ENCODE measurements at regions not wholly inside any gene's neighbourhood (a gene's known extent, or its start where the extent isn't known, plus 50 kb on each side); places are given as distances from the start of the nearest gene placed in this dataset.

DNA sequence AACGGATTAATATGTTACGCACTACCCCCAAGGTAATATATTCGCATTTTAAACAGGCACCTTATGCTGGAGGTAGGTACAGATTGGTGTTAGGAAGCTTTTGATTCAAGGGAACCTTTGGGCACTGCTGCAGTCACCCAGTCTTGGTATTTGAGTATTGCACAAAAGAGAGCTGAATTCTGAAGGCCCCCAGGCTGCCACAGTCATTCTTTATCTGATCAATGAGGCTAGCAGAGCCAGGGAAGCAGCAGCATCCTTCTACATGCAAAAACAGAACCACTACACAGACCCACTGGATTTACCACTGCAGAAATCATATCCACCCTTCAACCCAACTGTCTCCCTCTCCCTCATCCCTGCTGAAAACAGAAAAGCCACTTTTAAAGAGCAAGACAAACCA lies 121.2 kb upstream of the GRIN3A start (continued):
- TF ChIP-seq EP300 (IDR thresholded peaks at IDR 0.05; ENCODE audit: borderline replicate concordance in 1 of 2, low read depth in 1 of 2, low read length in 1 of 2), result no peak
- TF ChIP-seq USF1 (IDR thresholded peaks at IDR 0.05; ENCODE audit: borderline replicate concordance, low read depth), result no peak
- TF ChIP-seq, protein P1, sequence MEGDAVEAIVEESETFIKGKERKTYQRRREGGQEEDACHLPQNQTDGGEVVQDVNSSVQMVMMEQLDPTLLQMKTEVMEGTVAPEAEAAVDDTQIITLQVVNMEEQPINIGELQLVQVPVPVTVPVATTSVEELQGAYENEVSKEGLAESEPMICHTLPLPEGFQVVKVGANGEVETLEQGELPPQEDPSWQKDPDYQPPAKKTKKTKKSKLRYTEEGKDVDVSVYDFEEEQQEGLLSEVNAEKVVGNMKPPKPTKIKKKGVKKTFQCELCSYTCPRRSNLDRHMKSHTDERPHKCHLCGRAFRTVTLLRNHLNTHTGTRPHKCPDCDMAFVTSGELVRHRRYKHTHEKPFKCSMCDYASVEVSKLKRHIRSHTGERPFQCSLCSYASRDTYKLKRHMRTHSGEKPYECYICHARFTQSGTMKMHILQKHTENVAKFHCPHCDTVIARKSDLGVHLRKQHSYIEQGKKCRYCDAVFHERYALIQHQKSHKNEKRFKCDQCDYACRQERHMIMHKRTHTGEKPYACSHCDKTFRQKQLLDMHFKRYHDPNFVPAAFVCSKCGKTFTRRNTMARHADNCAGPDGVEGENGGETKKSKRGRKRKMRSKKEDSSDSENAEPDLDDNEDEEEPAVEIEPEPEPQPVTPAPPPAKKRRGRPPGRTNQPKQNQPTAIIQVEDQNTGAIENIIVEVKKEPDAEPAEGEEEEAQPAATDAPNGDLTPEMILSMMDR (IDR thresholded peaks at IDR 0.05), result no peak
- no peak for TF ChIP-seq SMC3 (IDR thresholded peaks at IDR 0.05; ENCODE audit: low read depth, low read length)

GRCh38 chr9:101858026-101858425 lies 119.6 kb upstream of the GRIN3A start:
- ChIA-PET CTCF (no interaction called here), POLR2A (no interaction called here)
- Histone ChIP-seq H3K4me3 (ENCODE audit: low read depth in 2 of 2, low read length in 1 of 2) (no peak overlapping the region), H3K79me2 (ENCODE audit: insufficient read depth) (no peaks in the 10 kb centered on the region), H3K4me1 (ENCODE audit: control insufficient read depth in 1 of 2, insufficient read depth in 2 of 2, low read depth in 1 of 2, low read length in 1 of 2) (no peaks in the 10 kb centered on the region), H3K36me3 (replicated peaks in 1 of 2; ENCODE audit: control insufficient read depth in 1 of 2, insufficient read depth in 2 of 2, low read length in 1 of 2) (no peaks in the 10 kb centered on the region), H3K9me2 (no peaks in the 10 kb centered on the region), H4K20me1 (ENCODE audit: insufficient read depth) (no peaks in the 10 kb centered on the region), H3K27ac (ENCODE audit: low read depth in 2 of 2, low read length in 1 of 2) (no peak overlapping the region), H3K27me3 (ENCODE audit: insufficient read depth) (no peaks in the 10 kb centered on the region), H2AFZ (ENCODE audit: low read depth) (no peak overlapping the region), H3K9me3 (no peaks in the 10 kb centered on the region), H3K4me2 (no peak overlapping the region), H3K9ac (no peak overlapping the region), H3F3A (replicated peaks; ENCODE audit: insufficient read depth) (no peaks in the 10 kb centered on the region)
- no peak for DNase-seq
- TF ChIP-seq TEAD4 (IDR thresholded peaks at IDR 0.05; ENCODE audit: borderline replicate concordance, insufficient read depth) (no peak), MXI1 (IDR thresholded peaks at IDR 0.05; ENCODE audit: low read depth, low read length) (no peak), NRF1 (IDR thresholded peaks at IDR 0.05; ENCODE audit: low read depth, low read length) (no peak), TAF1 (IDR thresholded peaks at IDR 0.05; ENCODE audit: borderline replicate concordance, low read depth, low read length) (no peak), MAX (IDR thresholded peaks at IDR 0.05; ENCODE audit: low read depth) (no peak), ELF1 (IDR thresholded peaks at IDR 0.05) (no peak), CHD2 (IDR thresholded peaks at IDR 0.05; ENCODE audit: low read length, partially characterized antibody) (no peak), RCOR1 (IDR thresholded peaks at IDR 0.05; ENCODE audit: low read length) (no peak), NFIC (IDR thresholded peaks at IDR 0.05; ENCODE audit: borderline replicate concordance) (no peak), USF1 (IDR thresholded peaks at IDR 0.05; ENCODE audit: borderline replicate concordance, low read depth) (no peak), IRF3 (IDR thresholded peaks at IDR 0.05; ENCODE audit: low read depth, low read length) (no peak), GABPA (IDR thresholded peaks at IDR 0.05; ENCODE audit: low read depth) (no peak), RAD21 (IDR thresholded peaks at IDR 0.05; ENCODE audit: low read length) (no peak), EZH2phosphoT487 (IDR thresholded peaks at IDR 0.05; ENCODE audit: borderline replicate concordance, low read depth) (no peak), RXRA (IDR thresholded peaks at IDR 0.05; ENCODE audit: borderline replicate concordance, low read depth) (no peak)
- TF ChIP-seq, protein P2, sequence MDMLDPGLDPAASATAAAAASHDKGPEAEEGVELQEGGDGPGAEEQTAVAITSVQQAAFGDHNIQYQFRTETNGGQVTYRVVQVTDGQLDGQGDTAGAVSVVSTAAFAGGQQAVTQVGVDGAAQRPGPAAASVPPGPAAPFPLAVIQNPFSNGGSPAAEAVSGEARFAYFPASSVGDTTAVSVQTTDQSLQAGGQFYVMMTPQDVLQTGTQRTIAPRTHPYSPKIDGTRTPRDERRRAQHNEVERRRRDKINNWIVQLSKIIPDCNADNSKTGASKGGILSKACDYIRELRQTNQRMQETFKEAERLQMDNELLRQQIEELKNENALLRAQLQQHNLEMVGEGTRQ (IDR thresholded peaks at IDR 0.05; ENCODE audit: borderline replicate concordance, low read depth, low read length), result no peak
- TF ChIP-seq, protein P1 (IDR thresholded peaks at IDR 0.05), result no peak
- 0% methylated on average over 4 of the region's 5 CpGs for WGBS (ENCODE audit: low lambda C conversion rate)
